Jurkat, Clone E6-1 (cell line): ENCODE measurements at regions not wholly inside any gene's neighbourhood (a gene's known extent, or its start where the extent isn't known, plus 50 kb on each side); places are given as distances from the start of the nearest gene placed in this dataset.
"Not testable (repeated sequence)": the region's sequence is repeated elsewhere in the genome, so short reads cannot be mapped to it uniquely, and the experiment has no call there.

ENCODE experiments used
- DNase-seq: peaks from one replicate; pipeline ENCODE4 v3.0.0-alpha.2; 2011; ENCODE audit warnings: low read depth, low spot score
- H3K4me3 ChIP-seq: 2 replicates; pipeline ENCODE4 v1.5.1; 2011; ENCODE audit warnings: mild to moderate bottlenecking, low read length, control low read depth, moderate library complexity

- DNase-seq = no peak
- no peak overlapping the region for H3K4me3 ChIP-seq
Observed at GRCh38 chr11:134659882-134660281, 247.8 kb upstream of the B3GAT1 start.

GRCh38 chr11:134658481-134659225 is 246.6 kb upstream of the B3GAT1 start:
- DNase-seq = no peak
- no peak overlapping the region for H3K4me3 ChIP-seq

GRCh38 chr11:134657631-134658030 is 245.6 kb upstream of the B3GAT1 start:
- H3K4me3 ChIP-seq = no peak overlapping the region
- DNase-seq = no peak

GRCh38 chr11:134656861-134657540 is 245.0 kb upstream of the B3GAT1 start:
- peak; percentile 66 for DNase-seq
- no peak overlapping the region for H3K4me3 ChIP-seq

GRCh38 chr11:134656086-134656840 is 244.2 kb upstream of the B3GAT1 start:
- H3K4me3 ChIP-seq = peak overlapping the region; percentile 28
- not testable (repeated sequence) for DNase-seq

GRCh38 chr11:134655189-134655989 is 243.3 kb upstream of the B3GAT1 start:
- peak; percentile 67 for DNase-seq
- peak overlapping the region; percentile 40 for H3K4me3 ChIP-seq

- peak; percentile 95 for DNase-seq
Observed at GRCh38 chr11:134654161-134654915, 242.3 kb upstream of the B3GAT1 start.

GRCh38 chr11:134652586-134653255 is 240.7 kb upstream of the B3GAT1 start:
- H3K4me3 ChIP-seq = no peak overlapping the region
- no peak for DNase-seq

More at GRCh38 chr11:134654161-134654915, 242.3 kb upstream of the B3GAT1 start:
- H3K4me3 ChIP-seq = peak overlapping the region; percentile 40

- H3K4me3 ChIP-seq = no peak overlapping the region
- no peak for DNase-seq
Observed at GRCh38 chr11:134647066-134647743, 235.2 kb upstream of the B3GAT1 start.

- no peak for DNase-seq
- H3K4me3 ChIP-seq = no peak overlapping the region
Observed at GRCh38 chr11:134646561-134646960, 234.5 kb upstream of the B3GAT1 start.

GRCh38 chr11:134645576-134645975 is 233.5 kb upstream of the B3GAT1 start:
- DNase-seq = no peak
- H3K4me3 ChIP-seq = no peak overlapping the region

GRCh38 chr11:134644476-134645456 is 232.7 kb upstream of the B3GAT1 start:
- DNase-seq = no peak
- H3K4me3 ChIP-seq = no peak overlapping the region

GRCh38 chr11:134643115-134644012 is 231.3 kb upstream of the B3GAT1 start:
- no peak for DNase-seq
- no peak overlapping the region for H3K4me3 ChIP-seq

- DNase-seq = no peak
- no peak overlapping the region for H3K4me3 ChIP-seq
Observed at GRCh38 chr11:134642206-134642605, 230.2 kb upstream of the B3GAT1 start.
